T-helper 1 cell treated with Interleukin-12 subunit alpha and Interleukin-12 subunit beta and Interleukin-4 antibody, amounts not matched to agents 30 ng/mL and 1 ng/mL, for 36 hours (primary cell): ENCODE measurements at regions not wholly inside any gene's neighbourhood (a gene's known extent, or its start where the extent isn't known, plus 50 kb on each side); places are given as distances from the start of the nearest gene placed in this dataset.

Experiments
- intact Hi-C: fragments of 100-400 bp; cut with micrococcal nuclease; formaldehyde crosslinking; loops from one replicate; pipeline ENCODE4 v1.15.1; 2024

- intact Hi-C loops = no loop called here
Measured at GRCh38 chr2:64312622-64313397, 141.2 kb upstream of the LGALSL start.

- intact Hi-C loops = no loop called here
Measured at GRCh38 chr2:64313398-64313723, 140.6 kb upstream of the LGALSL start.

GRCh38 chr2:64315291-64315960, 138.5 kb upstream of the LGALSL start:
- intact Hi-C loops = no loop called here

- intact Hi-C loops = no loop called here
Measured at GRCh38 chr2:64317707-64318475, 136.1 kb upstream of the LGALSL start.

GRCh38 chr2:64318476-64318748, 135.6 kb upstream of the LGALSL start:
- intact Hi-C loops = no loop called here

GRCh38 chr2:64319896-64320295, 134.1 kb upstream of the LGALSL start:
- intact Hi-C loops = loop anchor here (10.0 kb wide), 2 partner anchors 435 to 625 kb away; no protein-coding TSS in a partner anchor

- intact Hi-C loops = loop anchor here (10.0 kb wide), 2 partner anchors 438 to 628 kb away; no protein-coding TSS in a partner anchor
Measured at GRCh38 chr2:64322433-64322832, 131.5 kb upstream of the LGALSL start.

GRCh38 chr2:64323197-64323596, 130.8 kb upstream of the LGALSL start:
- intact Hi-C loops = loop anchor here (10.0 kb wide), 2 partner anchors 438 to 628 kb away; no protein-coding TSS in a partner anchor

GRCh38 chr2:64324746-64325410, 129.1 kb upstream of the LGALSL start:
- intact Hi-C loops = loop anchor here (10.0 kb wide), 2 partner anchors 440 to 630 kb away; no protein-coding TSS in a partner anchor

- intact Hi-C loops = loop anchor here (10.0 kb wide), 2 partner anchors 441 to 631 kb away; no protein-coding TSS in a partner anchor
Measured at GRCh38 chr2:64325477-64325851, 128.5 kb upstream of the LGALSL start.

- intact Hi-C loops = loop anchor here (1.0 to 10.0 kb wide), 20 partner anchors 28 to 731 kb away; partner anchors contain the start of genes AFTPH, CEP68, PELI1 and UGP2
Measured at GRCh38 chr2:64325852-64326577, 127.9 kb upstream of the LGALSL start.

GRCh38 chr2:64326578-64327050, 127.3 kb upstream of the LGALSL start:
- intact Hi-C loops = loop anchor here (1.0 to 10.0 kb wide), 21 partner anchors 28 to 738 kb away; partner anchors contain the start of genes AFTPH, CEP68, MDH1 and PELI1

GRCh38 chr2:64327129-64327509, 126.8 kb upstream of the LGALSL start:
- intact Hi-C loops = loop anchor here (1.0 to 10.0 kb wide), 8 partner anchors 66 to 739 kb away; partner anchors contain the start of genes CEP68, MDH1, UGP2 and WDPCP

GRCh38 chr2:64327510-64328414, 126.2 kb upstream of the LGALSL start:
- intact Hi-C loops = loop anchor here (1.0 to 10.0 kb wide), 8 partner anchors 67 to 739 kb away; partner anchors contain the start of genes CEP68, MDH1, UGP2 and WDPCP

- intact Hi-C loops = loop anchor here (10.0 kb wide), 2 partner anchors 444 to 634 kb away; no protein-coding TSS in a partner anchor
Measured at GRCh38 chr2:64328415-64328722, 125.6 kb upstream of the LGALSL start.

GRCh38 chr2:64328756-64329155, 125.2 kb upstream of the LGALSL start:
- intact Hi-C loops = loop anchor here (10.0 kb wide), 2 partner anchors 444 to 634 kb away; no protein-coding TSS in a partner anchor

GRCh38 chr2:64329848-64330247, 124.1 kb upstream of the LGALSL start:
- intact Hi-C loops = loop anchor here (2.0 to 10.0 kb wide), 3 partner anchors 445 to 635 kb away; no protein-coding TSS in a partner anchor

- intact Hi-C loops = loop anchor here (1.0 to 2.0 kb wide), 7 partner anchors 158 to 543 kb away; no protein-coding TSS in a partner anchor
Measured at GRCh38 chr2:64330281-64331113, 123.5 kb upstream of the LGALSL start.
